ENCODE measurements at regions not wholly inside any gene's neighbourhood (a gene's known extent, or its start where the extent isn't known, plus 50 kb on each side); places are given as distances from the start of the nearest gene placed in this dataset.

- no peak for DNase-seq
Measured at GRCh38 chr7:12949060-12949931, 261.9 kb downstream of the ARL4A start.

- DNase-seq: no peak
Measured at GRCh38 chr7:12951397-12951801, 264.0 kb downstream of the ARL4A start.

GRCh38 chr7:12954380-12955033, 267.1 kb downstream of the ARL4A start:
- no peak for DNase-seq

- no peak for DNase-seq
Measured at GRCh38 chr7:12957487-12957886, 270.1 kb downstream of the ARL4A start.

GRCh38 chr7:12961910-12962480, 274.6 kb downstream of the ARL4A start:
- DNase-seq: no peak

- no peak for DNase-seq
Measured at GRCh38 chr7:12963435-12963834, 276.0 kb downstream of the ARL4A start.

- no peak for DNase-seq
Measured at GRCh38 chr7:12964836-12965235, 277.4 kb downstream of the ARL4A start.

GRCh38 chr7:12965767-12966166, 278.3 kb downstream of the ARL4A start:
- no peak for DNase-seq

GRCh38 chr7:12967322-12967721, 279.9 kb downstream of the ARL4A start:
- DNase-seq: no peak

GRCh38 chr7:12968836-12969422, 281.5 kb downstream of the ARL4A start:
- no peak for DNase-seq

- no peak for DNase-seq
Measured at GRCh38 chr7:12970626-12971025, 283.2 kb downstream of the ARL4A start.

- DNase-seq: no peak
Measured at GRCh38 chr7:12974451-12975166, 287.2 kb downstream of the ARL4A start.

GRCh38 chr7:12975412-12975811, 288.0 kb downstream of the ARL4A start:
- DNase-seq: no peak

GRCh38 chr7:12979181-12979580, 291.7 kb downstream of the ARL4A start:
- DNase-seq: no peak

- DNase-seq: no peak
Measured at GRCh38 chr7:12982178-12982577, 294.7 kb downstream of the ARL4A start.

- no peak for DNase-seq
Measured at GRCh38 chr7:12984117-12984516, 296.7 kb downstream of the ARL4A start.

- DNase-seq: no peak
Measured at GRCh38 chr7:12985228-12985627, 297.8 kb downstream of the ARL4A start.

- DNase-seq: no peak
Measured at GRCh38 chr7:12985752-12986151, 298.3 kb downstream of the ARL4A start.

- DNase-seq: no peak
Measured at GRCh38 chr7:12987238-12987637, 299.8 kb downstream of the ARL4A start.

GRCh38 chr7:12990440-12990839, 303.0 kb downstream of the ARL4A start:
- DNase-seq: no peak

GRCh38 chr7:12993025-12993424, 305.6 kb downstream of the ARL4A start:
- no peak for DNase-seq

- DNase-seq: no peak
Measured at GRCh38 chr7:12995912-12996469, 308.6 kb downstream of the ARL4A start.

GRCh38 chr7:13007331-13007730, 319.9 kb downstream of the ARL4A start:
- DNase-seq: no peak

All from NCI-H187 (cell line).